Activated B cell treated with CpG ODN at 0.5 μM for 24 hours (primary cell): ENCODE measurements at regions not wholly inside any gene's neighbourhood (a gene's known extent, or its start where the extent isn't known, plus 50 kb on each side); places are given as distances from the start of the nearest gene placed in this dataset.

Source experiments
- ATAC-seq: fragments of 200-7000 bp; cut with Tn5 transposase; one replicate; pipeline ENCODE4 v1.10.0; 2021; ENCODE audit warnings: low read depth, mild to moderate bottlenecking, moderate library complexity
- CTCF ChIA-PET: fragments of 350-600 bp; sonication (Branson Sonifier 250); formaldehyde crosslinking; loops from one replicate; lab custom pipeline; 2021; ENCODE audit warnings: antibody characterized with exemption; lab: Charles Lee
- POLR2A ChIA-PET: fragments of 350-600 bp; sonication (Branson Sonifier 250); formaldehyde crosslinking; loops from one replicate; lab custom pipeline; 2021; ENCODE audit warnings: antibody characterized with exemption; lab: Charles Lee
- DNase-seq: peaks from one replicate; pipeline ENCODE4 v3.0.0; 2022
- H3K27ac Mint-ChIP-seq: one replicate; pipeline ENCODE4 v1.8.0; 2020; ENCODE audit warnings: mixed read lengths
- H3K27me3 Mint-ChIP-seq: one replicate; pipeline ENCODE4 v1.8.0; 2021; ENCODE audit warnings: mixed read lengths
- H3K36me3 Mint-ChIP-seq: one replicate; pipeline ENCODE4 v1.8.0; 2021; ENCODE audit warnings: low read depth, mixed read lengths
- H3K4me1 Mint-ChIP-seq: one replicate; pipeline ENCODE4 v1.8.0; 2021; ENCODE audit warnings: mixed read lengths
- H3K4me3 Mint-ChIP-seq: one replicate; pipeline ENCODE4 v1.8.0; 2020; ENCODE audit warnings: mild to moderate bottlenecking, mixed read lengths
- H3K9me3 Mint-ChIP-seq: one replicate; pipeline ENCODE4 v1.8.0; 2020; ENCODE audit warnings: mixed read lengths
- intact Hi-C: fragments of 100-400 bp; cut with micrococcal nuclease; formaldehyde crosslinking; loops from one replicate; pipeline ENCODE4 v1.15.1; 2024
- TF ChIP-seq, protein P1 (sequence below): fragments of 200-600 bp; IDR thresholded peaks from one replicate; pipeline ENCODE4 v1.8.0; 2022; ENCODE audit warnings: antibody characterized with exemption, mild to moderate bottlenecking

DNA sequence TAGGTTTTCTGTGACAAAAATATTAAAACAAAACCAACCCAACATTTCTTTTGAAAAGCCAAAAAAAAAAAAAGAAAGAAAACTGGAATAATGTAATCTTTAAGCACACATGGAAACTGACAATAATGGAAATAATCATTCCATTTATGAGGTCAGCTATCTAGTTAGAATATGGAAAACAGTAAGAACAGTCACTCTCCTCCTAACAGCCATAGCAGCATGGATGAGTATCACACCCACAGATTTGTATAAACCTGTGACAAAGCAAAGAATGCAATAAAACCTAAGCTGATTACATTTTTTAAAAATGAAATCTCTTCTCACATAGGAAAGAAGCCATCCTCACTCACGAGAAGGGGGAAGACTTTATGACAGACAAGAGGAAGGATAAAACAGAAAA is 437.8 kb downstream of the NYAP2 start:
- Mint-ChIP-seq H3K27ac (no peak overlapping the region), H3K9me3 (no peaks in the 10 kb centered on the region), H3K36me3 (no peaks in the 10 kb centered on the region), H3K4me3 (no peak overlapping the region), H3K27me3 (no peaks in the 10 kb centered on the region), H3K4me1 (no peaks in the 10 kb centered on the region)
- no peak for DNase-seq
- ChIA-PET POLR2A (no interaction called here), CTCF (no interaction called here)
- TF ChIP-seq, protein P1, sequence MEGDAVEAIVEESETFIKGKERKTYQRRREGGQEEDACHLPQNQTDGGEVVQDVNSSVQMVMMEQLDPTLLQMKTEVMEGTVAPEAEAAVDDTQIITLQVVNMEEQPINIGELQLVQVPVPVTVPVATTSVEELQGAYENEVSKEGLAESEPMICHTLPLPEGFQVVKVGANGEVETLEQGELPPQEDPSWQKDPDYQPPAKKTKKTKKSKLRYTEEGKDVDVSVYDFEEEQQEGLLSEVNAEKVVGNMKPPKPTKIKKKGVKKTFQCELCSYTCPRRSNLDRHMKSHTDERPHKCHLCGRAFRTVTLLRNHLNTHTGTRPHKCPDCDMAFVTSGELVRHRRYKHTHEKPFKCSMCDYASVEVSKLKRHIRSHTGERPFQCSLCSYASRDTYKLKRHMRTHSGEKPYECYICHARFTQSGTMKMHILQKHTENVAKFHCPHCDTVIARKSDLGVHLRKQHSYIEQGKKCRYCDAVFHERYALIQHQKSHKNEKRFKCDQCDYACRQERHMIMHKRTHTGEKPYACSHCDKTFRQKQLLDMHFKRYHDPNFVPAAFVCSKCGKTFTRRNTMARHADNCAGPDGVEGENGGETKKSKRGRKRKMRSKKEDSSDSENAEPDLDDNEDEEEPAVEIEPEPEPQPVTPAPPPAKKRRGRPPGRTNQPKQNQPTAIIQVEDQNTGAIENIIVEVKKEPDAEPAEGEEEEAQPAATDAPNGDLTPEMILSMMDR, result no peak
- no peak for ATAC-seq
- intact Hi-C loops, result no loop called here

DNA sequence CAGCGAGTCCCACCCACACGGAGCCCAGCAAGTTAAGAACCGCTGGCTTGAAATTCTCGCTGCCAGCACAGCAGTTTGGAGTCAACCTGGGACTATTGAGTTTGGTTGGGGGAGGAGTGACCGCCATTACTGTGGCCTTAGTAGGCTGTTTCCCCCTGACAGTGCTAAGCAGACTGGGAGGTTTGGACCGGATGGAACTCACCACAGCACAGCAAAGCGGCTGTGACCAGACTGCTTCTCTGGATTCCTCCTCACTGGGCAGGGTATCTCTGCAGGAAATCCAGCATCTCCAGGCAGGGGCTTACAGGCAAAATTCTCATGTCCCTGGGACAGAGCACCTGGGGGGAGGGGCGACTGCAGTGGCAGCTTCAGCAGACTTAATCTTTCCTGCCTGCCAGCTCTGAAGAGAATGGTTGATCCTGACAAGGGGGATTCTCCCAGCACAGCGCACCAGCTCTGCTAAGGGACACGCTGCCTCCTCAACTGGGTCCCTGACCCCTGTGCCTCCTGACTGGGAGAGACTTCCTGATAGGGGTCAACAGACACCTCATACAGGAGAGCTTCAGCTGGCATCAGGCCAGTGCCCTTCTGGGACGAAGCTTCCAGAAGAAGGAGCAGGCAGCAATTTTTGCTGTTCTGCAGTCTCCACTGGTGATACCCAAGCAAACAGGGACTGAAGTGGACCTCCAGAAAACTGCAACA is 425.4 kb downstream of the NYAP2 start:
- Mint-ChIP-seq H3K4me3 (no peak overlapping the region), H3K27me3 (no peaks in the 10 kb centered on the region), H3K4me1 (no peaks in the 10 kb centered on the region), H3K27ac (no peak overlapping the region), H3K36me3 (no peaks in the 10 kb centered on the region), H3K9me3 (peaks cover 11% of the 10 kb centered on the region)
- POLR2A ChIA-PET, result no interaction called here
- intact Hi-C loops, result no loop called here
- CTCF ChIA-PET, result no interaction called here
- TF ChIP-seq, protein P1, result no peak
- DNase-seq, result no peak
- no peak for ATAC-seq

DNA sequence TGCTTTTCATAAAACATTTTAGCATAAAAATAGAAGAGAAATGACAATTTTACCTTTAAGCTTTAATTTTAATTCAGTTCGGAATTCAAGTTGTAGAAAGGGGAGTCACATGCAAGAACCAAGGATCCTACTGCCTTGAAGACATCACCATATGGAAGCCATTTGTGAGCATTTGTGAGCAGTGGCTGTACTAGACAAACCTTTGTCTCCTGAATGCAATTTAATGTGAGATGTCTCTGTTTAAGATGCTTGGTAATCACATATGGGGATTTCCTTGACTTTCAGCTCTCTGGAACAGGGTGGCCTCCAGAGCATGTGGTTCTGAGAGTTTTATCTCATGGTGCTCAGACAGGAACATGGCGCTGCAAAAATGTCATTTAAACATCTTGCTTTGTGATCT is 421.8 kb downstream of the NYAP2 start:
- TF ChIP-seq, protein P1, result no peak
- ATAC-seq (no peak), DNase-seq (no peak)
- no peaks in the 10 kb centered on the region for H3K4me1 Mint-ChIP-seq
- H3K4me3 Mint-ChIP-seq, result no peak overlapping the region
- H3K9me3 Mint-ChIP-seq, result peaks cover 6% of the 10 kb centered on the region
- intact Hi-C loops, result no loop called here
- no peaks in the 10 kb centered on the region for H3K36me3 Mint-ChIP-seq
- ChIA-PET POLR2A (no interaction called here), CTCF (no interaction called here)
- no peaks in the 10 kb centered on the region for H3K27me3 Mint-ChIP-seq
- no peak overlapping the region for H3K27ac Mint-ChIP-seq

DNA sequence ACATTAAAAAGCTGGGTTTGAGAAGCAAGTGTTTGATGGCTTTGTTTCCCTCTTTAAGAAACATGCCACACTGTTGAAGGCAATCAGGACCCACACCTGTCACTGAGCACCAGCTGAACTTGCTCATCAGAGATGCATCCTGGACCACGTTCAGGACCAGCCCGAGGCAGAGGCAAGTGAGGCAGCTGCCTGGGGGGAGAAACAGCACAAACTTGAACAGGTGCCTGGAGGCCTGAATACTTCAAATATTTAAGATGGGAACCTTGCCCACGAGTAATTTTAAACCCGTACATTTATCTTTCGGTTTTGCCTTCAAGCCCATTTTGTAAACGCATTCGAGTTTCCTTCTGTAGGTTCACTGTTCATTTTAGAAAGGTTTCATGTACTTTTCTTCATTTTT is 421.3 kb downstream of the NYAP2 start:
- CTCF ChIA-PET, result no interaction called here
- TF ChIP-seq, protein P1, result no peak
- POLR2A ChIA-PET, result no interaction called here
- intact Hi-C loops, result no loop called here
- Mint-ChIP-seq H3K9me3 (peaks cover 6% of the 10 kb centered on the region), H3K4me1 (no peaks in the 10 kb centered on the region), H3K27ac (no peak overlapping the region), H3K4me3 (no peak overlapping the region), H3K27me3 (no peaks in the 10 kb centered on the region), H3K36me3 (no peaks in the 10 kb centered on the region)
- DNase-seq (no peak), ATAC-seq (no peak)

DNA sequence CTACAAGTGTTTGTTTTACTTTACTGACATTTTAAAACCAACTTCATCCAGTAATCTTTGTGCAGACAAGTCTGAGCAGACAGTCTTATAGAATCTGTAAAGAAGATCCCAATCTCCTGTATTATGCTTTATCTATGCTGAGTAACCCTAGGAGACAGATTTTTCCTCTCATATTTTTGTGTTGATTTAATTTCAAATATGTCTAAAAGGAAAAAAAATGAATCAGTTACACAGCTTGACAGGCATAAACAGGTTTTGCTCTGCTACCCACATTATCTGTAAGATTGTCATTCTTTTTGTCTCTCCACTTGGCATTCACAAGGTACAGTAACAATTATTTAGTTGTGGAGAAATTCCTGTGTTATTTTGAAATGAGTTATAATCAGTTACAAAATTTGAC is 415.0 kb downstream of the NYAP2 start:
- DNase-seq (no peak), ATAC-seq (no peak)
- H3K9me3 Mint-ChIP-seq, result no peaks in the 10 kb centered on the region
- ChIA-PET CTCF (no interaction called here), POLR2A (no interaction called here)
- H3K36me3 Mint-ChIP-seq, result no peaks in the 10 kb centered on the region
- H3K4me3 Mint-ChIP-seq, result no peak overlapping the region
- H3K27ac Mint-ChIP-seq, result no peak overlapping the region
- H3K27me3 Mint-ChIP-seq, result no peaks in the 10 kb centered on the region
- intact Hi-C loops, result no loop called here
- TF ChIP-seq, protein P1, result no peak
- no peaks in the 10 kb centered on the region for H3K4me1 Mint-ChIP-seq
